GOT3 (cell line): ENCODE measurements at regions not wholly inside any gene's neighbourhood (a gene's known extent, or its start where the extent isn't known, plus 50 kb on each side); places are given as distances from the start of the nearest gene placed in this dataset.
"Not testable (repeated sequence)": the region's sequence is repeated elsewhere in the genome, so short reads cannot be mapped to it uniquely, and the experiment has no call there.

Experiments
- DNase-seq: peaks from one replicate; lab custom pipeline; 2025; ENCODE audit warnings: mixed read lengths; lab: John Stamatoyannopoulos, UW

- no peak for DNase-seq
Measured at GRCh38 chr1:47522935-47523834, 85.3 kb downstream of the FOXD2 start.

GRCh38 chr1:47523835-47524215, 86.0 kb downstream of the FOXD2 start:
- no peak for DNase-seq

- no peak for DNase-seq
Measured at GRCh38 chr1:47524272-47524671, 86.4 kb downstream of the FOXD2 start.

GRCh38 chr1:47527653-47528272, 89.9 kb downstream of the FOXD2 start:
- DNase-seq: no peak

GRCh38 chr1:47529520-47530098, 91.8 kb downstream of the FOXD2 start:
- no peak for DNase-seq

GRCh38 chr1:47532921-47533792, 95.3 kb downstream of the FOXD2 start:
- no peak for DNase-seq

GRCh38 chr1:47533793-47534328, 96.0 kb downstream of the FOXD2 start:
- DNase-seq: no peak

- no peak for DNase-seq
Measured at GRCh38 chr1:47534436-47534835, 96.6 kb downstream of the FOXD2 start.

GRCh38 chr1:47536646-47537118, 98.8 kb downstream of the FOXD2 start:
- no peak for DNase-seq

GRCh38 chr1:47537268-47537667, 99.4 kb downstream of the FOXD2 start:
- DNase-seq: no peak

GRCh38 chr1:47537966-47538365, 100.1 kb downstream of the FOXD2 start:
- no peak for DNase-seq

GRCh38 chr1:47538530-47538929, 100.7 kb downstream of the FOXD2 start:
- not testable (repeated sequence) for DNase-seq

- DNase-seq: not testable (repeated sequence)
Measured at GRCh38 chr1:47541705-47542104, 103.9 kb downstream of the FOXD2 start.

- DNase-seq: not testable (repeated sequence)
Measured at GRCh38 chr1:47543089-47543488, 105.2 kb downstream of the FOXD2 start.

- no peak for DNase-seq
Measured at GRCh38 chr1:47545912-47546483, 108.2 kb downstream of the FOXD2 start.

- DNase-seq: no peak
Measured at GRCh38 chr1:47547753-47548573, 110.1 kb downstream of the FOXD2 start.

GRCh38 chr1:47548637-47549036, 110.8 kb downstream of the FOXD2 start:
- DNase-seq: no peak

- no peak for DNase-seq
Measured at GRCh38 chr1:47549532-47549931, 111.7 kb downstream of the FOXD2 start.

- no peak for DNase-seq
Measured at GRCh38 chr1:47550929-47551328, 113.1 kb downstream of the FOXD2 start.

GRCh38 chr1:47551971-47552528, 114.2 kb downstream of the FOXD2 start:
- no peak for DNase-seq
